ENCODE measurements at regions not wholly inside any gene's neighbourhood (a gene's known extent, or its start where the extent isn't known, plus 50 kb on each side); places are given as distances from the start of the nearest gene placed in this dataset.
A peak's percentile ranks its signal among the peaks of the same experiment; 100 is the strongest.
"Not testable (repeated sequence)": the region's sequence is repeated elsewhere in the genome, so short reads cannot be mapped to it uniquely, and the experiment has no call there.

DNA sequence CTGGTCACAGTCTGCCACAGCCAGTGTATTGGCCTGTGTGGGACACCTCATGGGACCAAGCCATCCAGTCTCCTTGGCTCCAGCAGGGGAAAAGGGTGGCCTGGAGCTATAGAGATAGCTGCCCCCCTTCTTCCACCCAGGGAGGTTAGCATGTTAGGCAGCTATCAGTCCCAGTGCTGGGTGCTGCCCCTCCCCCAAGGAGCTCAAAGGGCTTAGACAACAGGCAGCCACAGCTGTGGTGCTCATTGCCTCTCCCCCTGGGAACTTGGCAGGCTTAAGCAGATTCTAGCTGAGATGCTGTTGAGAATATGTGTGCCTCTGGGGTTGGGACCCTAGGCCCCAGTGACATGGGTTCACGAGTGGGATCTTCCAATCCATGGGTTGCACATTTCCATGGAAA, 226.0 kb upstream of the PTGER4 start:
- peaks cover 43% of the 10 kb centered on the region for H3K36me3 Mint-ChIP-seq
- H3K9me3 Mint-ChIP-seq (ENCODE audit: low read depth), result peaks cover 20% of the 10 kb centered on the region
- no peak overlapping the region for H3K4me3 Mint-ChIP-seq
- ATAC-seq, result no peak
- H3K27ac Mint-ChIP-seq, result no peak overlapping the region
- H3K4me1 Mint-ChIP-seq, result no peaks in the 10 kb centered on the region
- DNase-seq, result no peak
- CTCF ChIA-PET, result interaction anchor here (0.6 kb wide), 1 partner anchor 1179 kb away, joined by 3 read pairs; no protein-coding TSS in a partner anchor
- no peaks in the 10 kb centered on the region for H3K27me3 Mint-ChIP-seq

DNA sequence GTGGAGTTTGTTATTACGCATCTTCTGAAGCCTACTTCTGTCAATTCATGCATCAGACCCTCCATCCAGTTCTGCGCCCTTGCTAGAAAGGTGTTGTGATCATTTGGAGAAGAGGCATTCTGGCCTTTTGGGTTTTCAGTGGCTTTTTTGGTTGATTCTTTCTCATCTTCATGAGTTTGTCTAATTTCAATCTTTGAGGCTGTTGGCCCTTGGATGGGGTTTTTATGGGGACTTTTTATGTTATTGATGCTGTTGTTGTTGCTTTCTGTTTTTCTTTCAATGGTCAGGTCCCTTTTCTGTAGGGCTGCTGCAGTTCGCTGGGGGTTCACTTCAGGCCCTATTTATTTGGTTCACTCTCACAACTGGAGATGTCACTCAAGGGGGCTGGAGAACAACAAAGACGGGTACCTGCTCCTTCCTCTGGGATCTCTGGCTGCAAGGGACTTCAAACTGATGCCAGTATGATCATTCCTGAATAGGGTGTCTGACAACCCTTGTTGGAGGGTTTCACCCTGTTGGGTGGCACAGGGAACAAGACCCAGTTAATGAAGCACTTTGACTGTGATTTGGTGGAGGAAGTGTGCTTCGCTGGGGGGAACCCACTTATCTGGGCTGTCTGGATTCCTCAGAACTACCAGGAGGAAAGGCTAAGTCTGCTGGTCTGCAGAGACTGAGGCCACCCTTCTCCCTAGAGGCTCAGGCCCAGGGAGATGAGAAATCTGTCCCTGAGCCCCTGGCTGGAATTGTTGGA, 226.7 kb upstream of the PTGER4 start:
- Mint-ChIP-seq H3K4me1 (no peaks in the 10 kb centered on the region), H3K27me3 (no peaks in the 10 kb centered on the region), H3K27ac (peak overlapping the region; percentile 4), H3K9me3 (ENCODE audit: low read depth) (peaks cover 22% of the 10 kb centered on the region), H3K4me3 (no peak overlapping the region), H3K36me3 (peaks cover 47% of the 10 kb centered on the region)
- no peak for ATAC-seq
- no peak for DNase-seq
- CTCF ChIA-PET, result no interaction called here

DNA sequence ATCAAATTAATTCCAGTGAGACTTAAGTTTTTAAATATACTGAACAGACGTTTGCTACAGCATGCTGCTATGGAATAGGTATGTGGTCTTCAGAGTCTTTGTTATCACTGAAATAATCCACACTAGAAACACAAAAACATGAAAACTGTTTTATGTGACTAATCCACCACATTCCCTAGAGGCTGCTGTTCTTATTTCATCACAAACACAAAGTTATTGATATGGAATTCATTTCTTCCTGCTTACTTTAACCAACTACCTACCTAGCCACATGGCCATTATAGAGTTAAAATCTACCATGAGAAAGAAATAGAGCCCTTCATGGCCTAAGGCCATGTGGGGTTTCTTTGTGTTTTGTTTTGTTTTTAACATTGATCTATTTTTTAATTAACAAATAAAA, 232.3 kb upstream of the PTGER4 start:
- peaks cover 7% of the 10 kb centered on the region for H3K4me1 Mint-ChIP-seq
- CTCF ChIA-PET, result interaction anchor here (0.9 kb wide), 1 partner anchor 15 kb away, joined by 3 read pairs; no protein-coding TSS in a partner anchor
- H3K27ac Mint-ChIP-seq, result no peak overlapping the region
- peaks cover 39% of the 10 kb centered on the region for H3K9me3 Mint-ChIP-seq (ENCODE audit: low read depth)
- no peak for ATAC-seq
- no peak overlapping the region for H3K4me3 Mint-ChIP-seq
- H3K27me3 Mint-ChIP-seq, result no peaks in the 10 kb centered on the region
- no peak for DNase-seq
- H3K36me3 Mint-ChIP-seq, result peaks cover 64% of the 10 kb centered on the region

DNA sequence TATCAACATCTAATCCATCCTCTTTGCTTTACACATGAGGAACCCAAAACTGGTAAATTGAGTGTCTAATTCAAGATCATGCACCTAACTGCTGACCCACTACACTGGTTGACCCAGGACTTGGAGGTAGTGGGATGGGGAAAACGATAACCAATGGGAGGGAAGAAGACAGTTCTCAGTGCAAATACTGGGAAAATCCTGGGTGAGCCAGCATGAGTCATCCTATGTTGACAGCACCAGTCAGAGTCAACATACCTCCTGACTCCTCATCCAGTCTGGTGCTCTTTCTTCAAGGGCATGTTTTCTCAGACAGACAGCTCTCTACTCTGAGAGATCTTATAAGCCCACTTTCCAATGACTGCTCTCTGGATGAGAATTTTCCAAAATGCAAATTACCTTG, 232.8 kb upstream of the PTGER4 start:
- no peak overlapping the region for H3K4me3 Mint-ChIP-seq
- H3K4me1 Mint-ChIP-seq, result peaks cover 12% of the 10 kb centered on the region
- ATAC-seq (no peak), DNase-seq (no peak)
- peaks cover 62% of the 10 kb centered on the region for H3K36me3 Mint-ChIP-seq
- no peaks in the 10 kb centered on the region for H3K27me3 Mint-ChIP-seq
- H3K9me3 Mint-ChIP-seq (ENCODE audit: low read depth), result peaks cover 35% of the 10 kb centered on the region
- no peak overlapping the region for H3K27ac Mint-ChIP-seq
- CTCF ChIA-PET, result no interaction called here

DNA sequence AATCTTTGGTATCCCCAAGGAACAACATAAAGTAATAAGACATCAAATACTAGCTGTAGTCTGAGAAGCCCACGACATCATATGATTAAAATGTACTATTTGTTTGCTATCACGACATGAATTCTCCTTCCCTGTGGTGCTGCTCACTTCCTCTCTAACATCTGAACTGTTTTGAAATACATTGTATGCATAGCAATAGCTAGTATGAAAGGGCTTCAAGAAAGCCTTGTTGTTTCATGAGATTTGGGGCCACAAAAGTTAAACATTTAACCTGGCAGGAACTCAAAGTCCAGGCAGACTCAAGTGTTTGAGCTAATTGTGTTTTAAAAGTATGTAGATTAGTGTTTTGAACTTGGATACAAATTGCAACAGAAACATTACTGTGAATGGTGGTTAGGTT, 237.4 kb upstream of the PTGER4 start:
- H3K27ac Mint-ChIP-seq, result peak overlapping the region; percentile 84
- no peaks in the 10 kb centered on the region for H3K27me3 Mint-ChIP-seq
- H3K36me3 Mint-ChIP-seq, result peaks cover 39% of the 10 kb centered on the region
- peak overlapping the region; percentile 3 for H3K4me3 Mint-ChIP-seq
- H3K9me3 Mint-ChIP-seq (ENCODE audit: low read depth), result peaks cover 18% of the 10 kb centered on the region
- H3K4me1 Mint-ChIP-seq, result peaks cover 46% of the 10 kb centered on the region
- CTCF ChIA-PET, result interaction anchor here (0.7 to 1.3 kb wide), 7 partner anchors 12 to 345 kb away, joined by 3 to 4 read pairs (median 3); no protein-coding TSS in a partner anchor
- no peak for DNase-seq
- no peak for ATAC-seq

DNA sequence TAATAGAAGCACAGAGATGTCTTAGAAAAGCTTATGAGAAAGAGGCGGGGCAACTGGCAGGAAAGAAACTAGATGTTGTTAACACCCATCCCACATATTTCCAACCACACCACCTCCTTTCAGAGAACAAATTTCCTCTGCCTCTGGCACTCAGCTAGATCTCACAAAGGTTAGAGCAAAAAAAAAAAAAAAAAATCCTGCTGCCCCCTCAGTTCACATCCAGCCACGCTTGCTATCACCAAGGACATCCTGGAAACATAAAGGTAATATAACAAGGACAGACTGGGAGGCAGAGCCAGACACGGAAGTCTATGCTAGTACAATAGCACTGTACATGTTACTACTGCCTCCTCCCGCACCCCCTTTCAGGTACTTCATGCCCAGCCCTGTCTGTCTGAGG, 238.0 kb upstream of the PTGER4 start:
- Mint-ChIP-seq H3K27me3 (no peaks in the 10 kb centered on the region), H3K4me3 (peak overlapping the region; percentile 33), H3K36me3 (peaks cover 37% of the 10 kb centered on the region), H3K27ac (peak overlapping the region; percentile 84), H3K9me3 (ENCODE audit: low read depth) (peaks cover 18% of the 10 kb centered on the region), H3K4me1 (peaks cover 52% of the 10 kb centered on the region)
- DNase-seq, result peak; percentile 56
- CTCF ChIA-PET, result interaction anchor here (0.9 to 1.6 kb wide), 8 partner anchors 11 to 345 kb away, joined by 3 to 4 read pairs (median 3); no protein-coding TSS in a partner anchor
- ATAC-seq, result peak; percentile 55

DNA sequence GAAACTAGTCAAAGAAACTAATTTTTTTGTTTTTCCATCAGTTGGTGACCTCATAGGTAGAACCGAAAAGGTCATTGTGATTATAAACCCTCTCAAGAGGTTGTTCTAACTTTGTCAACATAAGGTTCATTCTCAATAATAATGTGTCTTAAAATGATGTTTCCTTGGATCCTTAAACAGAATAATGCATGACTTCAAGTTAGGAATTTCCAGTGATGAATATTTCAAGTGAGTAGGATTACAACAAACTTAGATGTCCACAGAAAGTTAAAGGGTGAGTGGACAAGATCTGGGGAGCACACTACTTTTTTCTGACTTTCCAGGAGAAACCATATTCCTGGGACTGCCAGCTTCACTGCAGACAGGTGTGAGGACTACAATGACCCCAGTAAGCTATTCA, 239.0 kb upstream of the PTGER4 start:
- peak overlapping the region; percentile 84 for H3K27ac Mint-ChIP-seq
- DNase-seq, result no peak
- H3K4me3 Mint-ChIP-seq, result no peak overlapping the region
- peaks cover 61% of the 10 kb centered on the region for H3K4me1 Mint-ChIP-seq
- peaks cover 15% of the 10 kb centered on the region for H3K9me3 Mint-ChIP-seq (ENCODE audit: low read depth)
- peaks cover 34% of the 10 kb centered on the region for H3K36me3 Mint-ChIP-seq
- CTCF ChIA-PET, result interaction anchor here (0.9 to 1.6 kb wide), 2 partner anchors 245 to 274 kb away, joined by 3 to 4 read pairs; no protein-coding TSS in a partner anchor
- ATAC-seq, result no peak
- H3K27me3 Mint-ChIP-seq, result no peaks in the 10 kb centered on the region

DNA sequence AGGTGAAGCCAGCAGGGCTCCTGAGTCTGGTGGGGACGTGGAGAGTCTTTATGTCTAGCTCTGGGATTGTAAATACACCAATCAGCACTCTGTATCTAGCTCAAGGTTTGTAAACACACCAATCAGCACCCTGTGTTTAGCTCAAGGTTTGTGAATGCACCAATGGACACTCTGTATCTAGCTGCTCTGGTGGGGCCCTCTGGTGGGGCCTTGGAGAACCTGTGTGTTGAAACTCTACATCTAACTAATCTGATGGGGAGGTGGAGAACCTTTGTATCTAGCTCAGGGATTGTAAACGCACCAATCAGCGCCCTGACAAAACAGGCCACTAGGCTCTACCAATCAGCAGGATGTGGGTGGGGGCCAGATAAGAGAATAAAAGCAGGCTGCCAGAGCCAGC, 240.6 kb upstream of the PTGER4 start:
- H3K9me3 Mint-ChIP-seq (ENCODE audit: low read depth); H3K4me3 Mint-ChIP-seq; H3K27me3 Mint-ChIP-seq; ATAC-seq: not testable (repeated sequence)
- Mint-ChIP-seq H3K4me1 (peaks cover 73% of the 10 kb centered on the region), H3K27ac (peak overlapping the region; percentile 61), H3K36me3 (peaks cover 31% of the 10 kb centered on the region)
- peak; percentile 59 for DNase-seq
- CTCF ChIA-PET, result interaction anchor here (0.8 to 3.6 kb wide), 4 partner anchors 11 to 248 kb away, joined by 3 to 17 read pairs (median 8); no protein-coding TSS in a partner anchor

DNA sequence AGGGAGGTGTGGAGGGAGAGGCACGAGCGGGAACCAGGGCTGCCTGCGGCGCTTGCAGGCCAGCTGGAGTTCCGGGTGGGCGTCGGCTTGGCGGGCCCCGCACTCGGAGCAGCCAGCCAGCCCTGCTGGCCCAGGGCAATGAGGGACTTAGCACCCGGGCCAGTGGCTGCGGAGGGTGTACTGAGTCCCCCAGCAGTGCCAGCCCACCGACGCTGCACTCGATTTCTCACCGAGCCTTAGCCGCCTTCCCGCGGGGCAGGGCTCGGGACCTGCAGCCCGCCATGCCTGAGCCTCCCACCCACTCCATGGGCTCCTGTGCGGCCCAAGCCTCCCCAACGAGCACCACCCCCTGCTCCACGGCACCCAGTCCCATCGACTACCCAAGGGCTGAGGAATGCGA, 241.1 kb upstream of the PTGER4 start:
- not testable (repeated sequence) for ATAC-seq; DNase-seq; H3K27me3 Mint-ChIP-seq; H3K4me3 Mint-ChIP-seq; H3K27ac Mint-ChIP-seq; H3K9me3 Mint-ChIP-seq (ENCODE audit: low read depth)
- H3K4me1 Mint-ChIP-seq, result peaks cover 78% of the 10 kb centered on the region
- CTCF ChIA-PET, result interaction anchor here (0.8 to 3.6 kb wide), 4 partner anchors 10 to 248 kb away, joined by 3 to 17 read pairs (median 8); no protein-coding TSS in a partner anchor
- H3K36me3 Mint-ChIP-seq, result peaks cover 31% of the 10 kb centered on the region

DNA sequence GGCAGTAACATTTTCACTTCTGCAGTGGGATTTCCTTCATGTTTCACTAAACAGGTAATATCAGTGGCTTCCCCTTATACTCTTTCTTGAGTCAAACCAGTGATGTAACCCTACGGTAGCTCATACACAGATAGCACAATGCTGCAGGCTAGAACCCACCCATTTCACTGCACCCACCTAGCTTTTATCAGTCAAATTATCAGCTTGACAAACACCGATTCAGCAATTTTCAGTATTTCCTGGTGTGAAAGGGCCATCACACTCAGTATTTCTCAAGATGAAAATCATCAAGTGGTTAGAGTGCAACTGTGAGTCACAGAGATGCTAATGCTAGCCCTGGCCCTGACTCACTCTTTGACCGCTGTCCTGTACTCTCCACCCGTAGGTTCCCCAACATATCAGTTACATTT, 242.3 kb upstream of the PTGER4 start:
- peaks cover 80% of the 10 kb centered on the region for H3K4me1 Mint-ChIP-seq
- H3K4me3 Mint-ChIP-seq, result peak overlapping the region; percentile 31
- CTCF ChIA-PET, result interaction anchor here (1.2 to 3.6 kb wide), 8 partner anchors 9 to 251 kb away, joined by 3 to 17 read pairs (median 6); no protein-coding TSS in a partner anchor
- peak; percentile 74 for DNase-seq
- H3K9me3 Mint-ChIP-seq (ENCODE audit: low read depth), result no peaks in the 10 kb centered on the region
- H3K27ac Mint-ChIP-seq, result peak overlapping the region; percentile 98
- peak; percentile 77 for ATAC-seq
- no peaks in the 10 kb centered on the region for H3K27me3 Mint-ChIP-seq
- peaks cover 27% of the 10 kb centered on the region for H3K36me3 Mint-ChIP-seq

DNA sequence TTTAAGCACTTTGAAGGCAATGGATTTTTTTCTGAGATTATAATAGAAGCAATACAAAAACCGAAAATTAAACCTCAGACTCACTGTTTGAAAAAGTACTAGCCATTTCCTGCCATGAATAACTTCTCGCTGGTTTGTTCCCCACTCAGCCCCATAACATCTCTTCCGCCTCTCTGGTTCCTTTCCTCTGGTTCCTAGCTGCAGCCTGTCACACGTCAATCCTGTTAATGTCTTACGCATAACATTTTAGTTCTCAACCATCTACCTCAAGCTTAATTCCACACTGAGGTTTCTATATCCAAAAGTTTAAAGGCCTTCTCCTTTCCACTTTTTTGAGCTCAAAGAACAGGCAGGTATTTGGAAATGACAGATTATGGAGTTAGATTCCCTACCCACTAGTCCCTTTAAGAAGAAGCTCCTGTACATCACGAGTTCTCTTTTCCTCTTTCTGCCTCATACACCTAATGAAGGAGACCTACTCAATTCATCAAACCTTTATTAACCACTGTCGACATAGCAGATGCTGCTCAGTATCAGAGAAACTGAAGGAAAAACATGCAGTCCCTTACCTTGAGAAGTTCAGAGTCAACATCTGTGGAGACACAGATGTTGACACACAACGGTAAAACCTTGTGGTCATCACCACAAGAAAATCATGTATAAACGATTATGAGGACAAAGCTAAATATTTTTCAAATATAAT, 243.0 kb upstream of the PTGER4 start:
- Mint-ChIP-seq H3K4me1 (peaks cover 72% of the 10 kb centered on the region), H3K9me3 (ENCODE audit: low read depth) (no peaks in the 10 kb centered on the region), H3K36me3 (peaks cover 31% of the 10 kb centered on the region), H3K27me3 (no peaks in the 10 kb centered on the region), H3K27ac (peak overlapping the region; percentile 98), H3K4me3 (peak overlapping the region; percentile 61)
- ATAC-seq (peak; percentile 71), DNase-seq (peak; percentile 75)
- CTCF ChIA-PET, result interaction anchor here (0.7 to 3.6 kb wide), 10 partner anchors 8 to 488 kb away, joined by 3 to 17 read pairs (median 4); no protein-coding TSS in a partner anchor

DNA sequence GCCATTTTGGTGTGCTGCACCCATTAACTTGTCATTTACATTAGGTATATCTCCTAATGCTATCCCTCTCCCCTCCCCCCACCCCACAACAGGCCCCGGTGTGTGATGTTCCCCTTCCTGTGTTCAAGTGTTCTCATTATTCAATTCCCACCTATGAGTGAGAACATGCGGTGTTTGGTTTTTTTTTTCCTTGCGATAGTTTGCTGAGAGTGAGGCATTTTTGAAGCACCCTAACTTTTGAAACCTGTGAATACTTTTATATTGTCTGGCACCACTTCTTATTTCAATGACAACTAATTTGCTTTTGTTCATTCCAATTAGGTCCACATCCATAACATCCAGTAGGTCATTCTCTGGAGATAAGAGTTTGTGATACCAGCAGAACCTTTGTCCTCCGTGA, 244.0 kb upstream of the PTGER4 start:
- H3K36me3 Mint-ChIP-seq, result peaks cover 34% of the 10 kb centered on the region
- not testable (repeated sequence) for ATAC-seq; H3K27me3 Mint-ChIP-seq; H3K9me3 Mint-ChIP-seq (ENCODE audit: low read depth); DNase-seq
- H3K4me3 Mint-ChIP-seq, result peak overlapping the region; percentile 21
- CTCF ChIA-PET, result interaction anchor here (2.3 kb wide), 1 partner anchor 26 kb away, joined by 10 read pairs; no protein-coding TSS in a partner anchor
- peak overlapping the region; percentile 98 for H3K27ac Mint-ChIP-seq
- peaks cover 66% of the 10 kb centered on the region for H3K4me1 Mint-ChIP-seq

DNA sequence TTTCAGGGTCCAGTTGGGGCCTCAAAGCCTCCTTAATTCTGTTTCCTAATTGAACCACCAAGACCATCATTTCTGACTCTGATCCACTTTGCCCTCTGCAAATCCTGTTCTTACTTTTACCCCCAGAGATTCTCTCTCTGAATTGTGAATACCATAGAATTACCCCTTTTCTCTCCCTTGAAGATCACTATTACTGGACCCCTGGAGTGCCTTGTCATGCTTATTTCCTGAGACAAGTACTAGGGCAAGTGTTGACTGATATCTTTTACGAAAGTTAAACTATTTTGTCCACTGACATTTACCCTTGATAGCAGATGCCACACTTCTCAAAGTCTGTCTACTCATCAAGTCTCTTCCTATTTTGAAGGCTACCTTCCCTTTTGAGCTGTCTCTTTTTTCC, 246.9 kb upstream of the PTGER4 start:
- CTCF ChIA-PET, result interaction anchor here (4.1 kb wide), 1 partner anchor 23 kb away, joined by 25 read pairs; no protein-coding TSS in a partner anchor
- peaks cover 31% of the 10 kb centered on the region for H3K36me3 Mint-ChIP-seq
- peak overlapping the region; percentile 17 for H3K27ac Mint-ChIP-seq

More for the DNA sequence above, 246.9 kb upstream of the PTGER4 start:
- no peak overlapping the region for H3K4me3 Mint-ChIP-seq
- no peaks in the 10 kb centered on the region for H3K9me3 Mint-ChIP-seq (ENCODE audit: low read depth)
- H3K4me1 Mint-ChIP-seq, result peaks cover 78% of the 10 kb centered on the region
- no peak for DNase-seq
- no peaks in the 10 kb centered on the region for H3K27me3 Mint-ChIP-seq
- ATAC-seq, result no peak

Measured in activated CD8-positive, alpha-beta memory T cell treated with anti-CD3 and anti-CD28 coated beads, Interleukin-2, amount 10 ng/mL, durations not matched to agents 7 days and 5 days (primary cell).